SU-DHL-6 (cell line): ENCODE measurements at regions not wholly inside any gene's neighbourhood (a gene's known extent, or its start where the extent isn't known, plus 50 kb on each side); places are given as distances from the start of the nearest gene placed in this dataset.
"Not testable (repeated sequence)": the region's sequence is repeated elsewhere in the genome, so short reads cannot be mapped to it uniquely, and the experiment has no call there.

ENCODE experiments used
- EZH2phosphoT487 ChIP-seq: fragments of 200-600 bp; sonication (generic), shearing (Covaris generic); conservative IDR thresholded peaks from 2 replicates; pipeline ENCODE4 v1.6.1; 2018; ENCODE audit warnings: mild to moderate bottlenecking, antibody characterized with exemption, low read length, moderate library complexity, mixed read lengths
- TF ChIP-seq, protein P1 (sequence below): fragments of 200-600 bp; sonication (generic); IDR thresholded peaks from one replicate; pipeline ENCODE4 v1.5.1; 2017; ENCODE audit warnings: antibody characterized with exemption, mild to moderate bottlenecking, low read length, moderate library complexity; ENCODE audit not compliant: insufficient read depth, poor library complexity, severe bottlenecking

- TF ChIP-seq, protein P1, sequence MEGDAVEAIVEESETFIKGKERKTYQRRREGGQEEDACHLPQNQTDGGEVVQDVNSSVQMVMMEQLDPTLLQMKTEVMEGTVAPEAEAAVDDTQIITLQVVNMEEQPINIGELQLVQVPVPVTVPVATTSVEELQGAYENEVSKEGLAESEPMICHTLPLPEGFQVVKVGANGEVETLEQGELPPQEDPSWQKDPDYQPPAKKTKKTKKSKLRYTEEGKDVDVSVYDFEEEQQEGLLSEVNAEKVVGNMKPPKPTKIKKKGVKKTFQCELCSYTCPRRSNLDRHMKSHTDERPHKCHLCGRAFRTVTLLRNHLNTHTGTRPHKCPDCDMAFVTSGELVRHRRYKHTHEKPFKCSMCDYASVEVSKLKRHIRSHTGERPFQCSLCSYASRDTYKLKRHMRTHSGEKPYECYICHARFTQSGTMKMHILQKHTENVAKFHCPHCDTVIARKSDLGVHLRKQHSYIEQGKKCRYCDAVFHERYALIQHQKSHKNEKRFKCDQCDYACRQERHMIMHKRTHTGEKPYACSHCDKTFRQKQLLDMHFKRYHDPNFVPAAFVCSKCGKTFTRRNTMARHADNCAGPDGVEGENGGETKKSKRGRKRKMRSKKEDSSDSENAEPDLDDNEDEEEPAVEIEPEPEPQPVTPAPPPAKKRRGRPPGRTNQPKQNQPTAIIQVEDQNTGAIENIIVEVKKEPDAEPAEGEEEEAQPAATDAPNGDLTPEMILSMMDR = not testable (repeated sequence)
- not testable (repeated sequence) for TF ChIP-seq EZH2phosphoT487
Observed at GRCh38 chr15:19972582-19972981, 569.0 kb downstream of the GOLGA6L6 start.
